Stimulated activated CD4-positive, alpha-beta T cell treated with anti-CD3 and anti-CD28 coated beads, Interleukin-12 subunit alpha, Interleukin-12 subunit beta, amount 100 ng/mL, for 48 hours (primary cell): ENCODE measurements at regions not wholly inside any gene's neighbourhood (a gene's known extent, or its start where the extent isn't known, plus 50 kb on each side); places are given as distances from the start of the nearest gene placed in this dataset.

Experiments used
- DNase-seq, 3 donors: peaks; one replicate each; pipeline ENCODE4 v3.0.0-alpha.2; 2020; ENCODE audit warnings: low read depth in 2 of 3, low spot score in 1 of 3

DNA sequence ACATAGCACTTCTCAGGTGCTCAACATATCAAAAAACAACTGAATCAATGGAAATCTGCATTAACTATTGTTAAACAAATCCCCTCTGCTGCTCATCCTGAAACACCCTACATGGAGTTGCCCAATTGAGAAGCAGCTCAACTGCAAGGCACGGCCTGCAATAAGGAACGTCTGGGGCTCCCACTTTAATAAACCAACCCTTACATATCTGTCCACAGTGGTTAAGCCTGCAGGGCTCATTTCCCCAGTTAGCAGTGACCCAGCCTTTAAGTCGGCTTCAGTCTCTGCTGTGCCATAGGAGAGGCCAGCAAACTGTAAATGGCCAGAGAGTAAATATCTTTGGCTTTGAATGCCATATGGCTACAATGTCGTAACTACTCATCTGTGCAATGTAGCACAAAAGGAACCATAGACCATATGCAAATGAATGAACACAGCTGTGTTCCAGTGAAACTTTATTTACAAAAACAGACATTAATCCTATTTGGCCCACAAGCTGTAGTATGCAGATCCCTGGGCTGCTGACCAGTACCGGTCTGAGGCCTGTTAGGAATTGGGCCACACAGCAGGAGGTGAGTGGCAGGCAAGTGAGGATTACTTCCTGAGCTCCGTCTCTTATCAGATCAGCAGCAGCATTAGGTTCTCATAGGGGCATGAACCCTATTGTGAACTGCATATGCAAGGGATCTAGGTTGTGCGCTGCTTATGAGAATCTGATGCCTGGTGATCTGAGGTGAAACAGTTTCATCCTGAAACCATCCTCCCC lies 522.7 kb upstream of the CDH4 start:
- no peak for DNase-seq

GRCh38 chr20:60732322-60732721 lies 519.7 kb upstream of the CDH4 start:
- no peak for DNase-seq

GRCh38 chr20:60748086-60748485 lies 504.0 kb upstream of the CDH4 start:
- no peak for DNase-seq

DNA sequence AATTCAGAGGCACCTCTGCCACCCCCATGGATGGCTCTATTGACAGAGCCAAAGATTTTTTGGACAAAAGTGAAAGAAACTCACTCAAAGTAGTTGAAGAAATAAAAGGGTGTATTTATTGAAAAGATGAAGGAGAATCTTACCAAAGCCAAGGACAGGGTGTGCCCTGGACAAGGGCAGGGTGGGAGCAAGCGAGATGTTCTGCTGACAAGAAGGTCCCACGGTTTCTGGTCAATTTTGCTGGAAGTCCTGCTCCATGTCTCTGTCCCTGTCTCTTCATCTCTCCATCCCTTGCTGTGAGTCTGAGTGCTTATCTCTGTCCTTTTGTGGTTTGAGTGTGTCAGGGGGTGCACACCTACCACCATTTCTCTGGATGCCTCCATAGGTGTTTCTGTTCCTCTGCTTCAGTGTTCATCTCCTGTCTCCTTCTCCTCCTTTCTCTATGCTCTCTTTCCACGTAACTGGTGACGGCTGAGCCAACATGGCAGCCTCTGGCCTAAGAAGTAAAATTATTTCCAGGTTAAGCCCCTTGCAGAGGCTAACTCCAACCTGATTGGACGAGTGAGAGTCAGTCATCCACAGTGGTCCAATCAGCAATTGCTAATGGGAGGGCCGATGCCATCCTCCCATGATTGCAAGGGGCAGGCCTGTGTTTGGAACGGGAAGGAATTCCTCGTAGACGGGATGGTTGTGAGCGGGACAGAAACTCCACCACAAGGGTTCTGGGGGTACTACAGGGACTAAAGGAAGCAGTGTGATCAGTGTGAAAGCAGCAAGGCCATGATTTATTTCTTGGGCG lies 502.1 kb upstream of the CDH4 start:
- DNase-seq: no peak

GRCh38 chr20:60750909-60751308 lies 501.2 kb upstream of the CDH4 start:
- DNase-seq: no peak

GRCh38 chr20:60751826-60752225 lies 500.2 kb upstream of the CDH4 start:
- DNase-seq: no peak

DNA sequence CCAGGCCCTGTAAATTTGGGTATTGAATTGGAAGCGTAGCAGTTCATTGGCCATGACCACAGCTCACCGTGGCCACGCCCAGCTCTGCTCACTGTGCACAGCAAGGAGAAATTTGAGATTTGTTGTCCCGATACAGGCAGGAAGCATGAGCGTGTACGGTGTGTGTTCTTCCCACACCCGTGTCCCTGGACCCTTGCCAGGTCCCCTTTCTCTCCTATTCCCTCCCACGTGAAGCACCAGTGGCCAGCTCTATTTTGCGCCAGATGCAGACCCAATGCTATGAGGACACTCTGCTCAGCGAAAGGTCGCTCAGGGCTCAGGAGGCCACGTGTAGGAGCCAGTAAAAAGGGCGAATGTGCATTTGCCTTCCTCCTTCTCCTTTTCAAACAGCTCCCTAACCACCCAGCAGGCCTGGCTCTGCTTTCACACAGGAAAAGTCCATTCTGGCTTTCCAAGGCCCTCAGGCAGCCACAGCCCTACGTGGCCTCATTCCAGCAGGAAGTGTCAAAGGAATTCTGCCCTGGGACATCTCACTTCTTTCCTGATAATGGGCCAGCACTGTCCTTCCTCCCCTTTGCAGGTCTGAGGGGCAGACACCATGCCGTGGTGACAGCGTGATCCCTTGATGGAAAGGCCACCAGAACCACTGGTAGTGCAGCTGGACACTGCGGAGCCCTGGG lies 499.2 kb upstream of the CDH4 start:
- DNase-seq: no peak

DNA sequence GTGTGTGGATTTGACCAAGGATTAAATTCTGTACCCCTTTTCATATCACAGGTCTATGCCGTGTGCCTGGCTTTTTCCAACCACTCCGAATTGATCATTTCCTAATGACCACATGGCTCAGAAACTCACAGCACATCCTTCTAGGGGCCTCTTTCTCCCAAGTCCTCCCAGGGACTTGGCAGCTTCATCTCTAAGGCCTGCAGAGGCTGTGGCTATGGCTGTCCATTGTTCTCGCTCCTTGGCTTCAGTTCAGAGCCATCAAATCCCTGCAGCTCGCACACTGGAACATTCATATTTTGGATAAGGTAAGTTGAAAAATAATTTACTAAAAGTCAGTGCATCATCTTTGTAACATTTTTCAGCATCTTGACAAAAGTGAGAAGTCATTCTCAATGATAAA lies 497.2 kb upstream of the CDH4 start:
- no peak for DNase-seq

DNA sequence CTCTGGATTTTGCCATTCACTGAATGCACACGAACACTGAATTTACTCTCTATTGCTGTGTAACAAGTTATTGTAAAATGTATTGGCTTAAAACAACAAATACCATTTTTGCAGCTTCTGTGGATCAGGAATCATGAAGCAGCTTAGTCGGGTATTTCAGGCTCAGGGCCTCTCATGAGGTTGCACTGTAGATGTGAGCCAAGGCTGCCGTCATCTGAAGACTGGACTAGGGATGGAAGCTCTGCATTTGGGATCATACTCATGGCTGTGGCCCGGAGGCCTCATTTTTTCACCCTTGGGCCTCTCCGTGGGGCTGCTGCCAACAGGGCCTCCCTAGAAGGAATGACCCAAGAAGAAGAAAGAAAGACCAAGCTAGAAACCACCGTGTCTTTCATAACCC lies 492.4 kb upstream of the CDH4 start:
- DNase-seq: no peak

GRCh38 chr20:60760256-60761000 lies 491.6 kb upstream of the CDH4 start:
- no peak for DNase-seq

- DNase-seq: no peak
These were observed 491.0 kb upstream of the CDH4 start for GRCh38 chr20:60761056-60761455.

GRCh38 chr20:60762386-60762785 lies 489.7 kb upstream of the CDH4 start:
- DNase-seq: no peak

- no peak for DNase-seq
These were observed 487.7 kb upstream of the CDH4 start for GRCh38 chr20:60764328-60764727.

DNA sequence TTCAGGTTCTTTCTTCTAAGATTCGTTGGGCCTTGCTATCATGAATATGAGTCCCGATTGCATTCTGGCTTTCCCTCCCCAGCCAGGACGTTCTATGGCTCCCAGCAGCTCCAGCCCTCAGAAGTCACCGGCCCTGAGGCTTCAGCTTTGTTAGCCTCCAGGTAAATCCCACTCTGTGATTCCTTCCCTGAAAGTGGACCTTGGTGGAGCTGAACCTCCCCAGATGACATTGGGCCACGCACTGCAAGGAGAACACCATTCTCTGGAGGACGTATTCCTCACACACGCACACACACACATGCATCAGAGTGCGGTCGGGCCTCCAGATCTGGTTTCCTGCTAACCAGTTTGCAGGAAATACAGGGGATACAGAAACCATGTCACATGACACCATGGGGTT lies 487.3 kb upstream of the CDH4 start:
- no peak for DNase-seq

DNA sequence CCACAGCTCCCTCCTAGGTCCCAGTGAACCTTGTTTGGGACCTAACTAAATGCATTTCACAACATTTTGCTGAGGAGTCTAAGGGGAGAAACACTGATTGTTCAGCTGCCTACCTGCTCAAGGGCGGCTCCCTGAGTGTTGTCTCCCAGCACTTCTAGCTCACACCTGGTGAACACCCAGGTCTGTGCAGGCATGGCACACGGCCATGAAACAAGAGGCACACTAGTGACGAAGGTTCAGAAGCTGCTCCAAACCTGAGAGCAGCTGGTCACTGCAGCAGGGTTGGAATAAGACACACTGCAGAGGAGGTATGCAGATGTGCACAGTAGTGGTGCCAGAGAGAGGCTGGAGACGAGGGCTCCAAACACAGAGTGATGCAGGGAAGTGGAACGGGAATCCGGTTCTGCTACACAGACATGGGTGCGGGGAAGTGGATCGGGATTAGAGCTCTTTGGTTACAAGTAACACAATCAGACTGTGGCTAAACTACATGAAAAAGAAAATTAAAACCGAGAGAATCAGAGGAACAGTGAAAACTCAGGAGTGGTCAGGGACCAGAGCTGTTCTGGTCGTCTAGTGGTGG lies 486.1 kb upstream of the CDH4 start:
- DNase-seq: no peak

GRCh38 chr20:60768216-60768615 lies 483.8 kb upstream of the CDH4 start:
- DNase-seq: no peak

GRCh38 chr20:60780388-60781025 lies 471.6 kb upstream of the CDH4 start:
- no peak for DNase-seq

DNA sequence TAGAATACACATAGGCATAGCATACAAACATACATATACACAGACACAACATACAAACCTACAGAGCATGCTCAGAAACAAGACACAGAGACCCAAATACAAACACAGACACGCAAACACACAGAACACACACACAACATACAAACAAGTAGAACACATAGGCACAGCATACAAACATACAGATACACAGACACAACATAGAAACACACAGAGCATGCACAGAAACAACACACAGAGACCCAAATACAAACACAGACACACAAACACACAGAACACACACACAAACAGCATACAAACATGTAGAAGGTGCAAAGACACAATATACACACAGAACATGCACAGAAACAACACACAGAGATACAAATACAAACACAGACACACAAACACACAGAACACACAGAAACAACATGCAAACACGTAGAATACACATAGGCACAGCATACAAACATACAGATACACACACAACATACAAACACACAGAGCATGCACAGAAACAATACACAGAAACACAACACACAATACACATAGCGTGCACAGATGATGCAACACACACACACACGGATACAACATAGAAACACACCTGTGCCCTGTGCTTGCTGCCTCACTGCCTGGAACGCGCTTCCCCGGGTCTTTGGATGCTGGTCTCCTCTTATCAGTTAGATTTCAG lies 469.0 kb upstream of the CDH4 start:
- no peak for DNase-seq

DNA sequence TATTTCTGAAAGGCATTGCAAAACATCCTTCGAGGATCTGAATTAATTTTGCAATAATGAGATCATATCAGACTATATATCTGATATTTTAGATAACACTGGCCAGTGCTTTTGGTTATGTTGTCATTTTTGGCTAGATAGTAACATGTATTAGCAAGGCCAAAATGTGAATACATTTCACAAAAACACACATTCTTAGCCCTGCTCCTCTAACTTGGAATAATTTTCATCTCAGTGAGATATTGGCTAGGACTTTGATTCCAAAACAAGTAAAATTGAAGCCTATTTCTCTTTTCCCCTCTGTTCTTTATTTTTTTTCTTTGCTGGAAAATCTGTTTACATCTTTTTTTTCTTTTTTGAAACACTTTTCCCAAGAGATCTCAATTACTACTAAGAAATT lies 466.8 kb upstream of the CDH4 start:
- DNase-seq: no peak

- no peak for DNase-seq
These were observed 466.3 kb upstream of the CDH4 start for GRCh38 chr20:60785785-60786184.
